ENCODE measurements at regions not wholly inside any gene's neighbourhood (a gene's known extent, or its start where the extent isn't known, plus 50 kb on each side); places are given as distances from the start of the nearest gene placed in this dataset.

- intact Hi-C loops (cut with micrococcal nuclease; ENCODE audit: unreplicated experiment): no loop called here
- no peak overlapping the region for H3K27ac ChIP-seq (ENCODE audit: extremely low read length, insufficient read depth, low read length)
- ChIA-PET POLR2A (no interaction called here), CTCF (ENCODE audit: low intra/inter-chr PET ratio, low total read pairs) (no interaction called here)
- H4K20me1 ChIP-seq (ENCODE audit: insufficient read depth, low read length): no peaks in the 10 kb centered on the region
- TF ChIP-seq, protein P1, sequence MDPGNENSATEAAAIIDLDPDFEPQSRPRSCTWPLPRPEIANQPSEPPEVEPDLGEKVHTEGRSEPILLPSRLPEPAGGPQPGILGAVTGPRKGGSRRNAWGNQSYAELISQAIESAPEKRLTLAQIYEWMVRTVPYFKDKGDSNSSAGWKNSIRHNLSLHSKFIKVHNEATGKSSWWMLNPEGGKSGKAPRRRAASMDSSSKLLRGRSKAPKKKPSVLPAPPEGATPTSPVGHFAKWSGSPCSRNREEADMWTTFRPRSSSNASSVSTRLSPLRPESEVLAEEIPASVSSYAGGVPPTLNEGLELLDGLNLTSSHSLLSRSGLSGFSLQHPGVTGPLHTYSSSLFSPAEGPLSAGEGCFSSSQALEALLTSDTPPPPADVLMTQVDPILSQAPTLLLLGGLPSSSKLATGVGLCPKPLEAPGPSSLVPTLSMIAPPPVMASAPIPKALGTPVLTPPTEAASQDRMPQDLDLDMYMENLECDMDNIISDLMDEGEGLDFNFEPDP (CRISPR knock-in tag; conservative IDR thresholded peaks at IDR 0.05): no peak
- TF ChIP-seq DBP (CRISPR knock-in tag; IDR thresholded peaks at IDR 0.05; ENCODE audit: not compliant biosample characterization) (no peak), CENPBD1 (CRISPR knock-in tag; IDR thresholded peaks at IDR 0.05; ENCODE audit: borderline replicate concordance, low read depth) (no peak), TFE3 (CRISPR knock-in tag; IDR thresholded peaks at IDR 0.05) (no peak), THAP11 (CRISPR knock-in tag; IDR thresholded peaks at IDR 0.05) (no peak), ZNF703 (CRISPR knock-in tag; IDR thresholded peaks at IDR 0.05; ENCODE audit: borderline replicate concordance) (no peak), CEBPG (CRISPR knock-in tag; IDR thresholded peaks at IDR 0.05) (no peak), RAD51 (IDR thresholded peaks at IDR 0.05; ENCODE audit: borderline replicate concordance) (no peak), ZNF607 (CRISPR knock-in tag; IDR thresholded peaks at IDR 0.05; ENCODE audit: borderline replicate concordance) (no peak), ZNF501 (CRISPR knock-in tag; IDR thresholded peaks at IDR 0.05) (no peak), ZFP36L2 (CRISPR knock-in tag; IDR thresholded peaks at IDR 0.05) (no peak), ZNF569 (CRISPR knock-in tag; IDR thresholded peaks at IDR 0.05; ENCODE audit: borderline replicate concordance) (no peak), MXD4 (CRISPR knock-in tag; IDR thresholded peaks at IDR 0.05) (no peak), REXO4 (CRISPR knock-in tag; IDR thresholded peaks at IDR 0.05; ENCODE audit: borderline replicate concordance) (no peak), KLF15 (CRISPR knock-in tag; IDR thresholded peaks at IDR 0.05; ENCODE audit: borderline replicate concordance) (no peak), ZNF674 (CRISPR knock-in tag; IDR thresholded peaks at IDR 0.05; ENCODE audit: low read depth) (no peak), FOSL2 (CRISPR knock-in tag; IDR thresholded peaks at IDR 0.05) (no peak)
- TF ChIP-seq, protein P2, sequence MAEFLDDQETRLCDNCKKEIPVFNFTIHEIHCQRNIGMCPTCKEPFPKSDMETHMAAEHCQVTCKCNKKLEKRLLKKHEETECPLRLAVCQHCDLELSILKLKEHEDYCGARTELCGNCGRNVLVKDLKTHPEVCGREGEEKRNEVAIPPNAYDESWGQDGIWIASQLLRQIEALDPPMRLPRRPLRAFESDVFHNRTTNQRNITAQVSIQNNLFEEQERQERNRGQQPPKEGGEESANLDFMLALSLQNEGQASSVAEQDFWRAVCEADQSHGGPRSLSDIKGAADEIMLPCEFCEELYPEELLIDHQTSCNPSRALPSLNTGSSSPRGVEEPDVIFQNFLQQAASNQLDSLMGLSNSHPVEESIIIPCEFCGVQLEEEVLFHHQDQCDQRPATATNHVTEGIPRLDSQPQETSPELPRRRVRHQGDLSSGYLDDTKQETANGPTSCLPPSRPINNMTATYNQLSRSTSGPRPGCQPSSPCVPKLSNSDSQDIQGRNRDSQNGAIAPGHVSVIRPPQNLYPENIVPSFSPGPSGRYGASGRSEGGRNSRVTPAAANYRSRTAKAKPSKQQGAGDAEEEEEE (CRISPR knock-in tag; IDR thresholded peaks at IDR 0.05; ENCODE audit: borderline replicate concordance): no peak
- TF ChIP-seq, protein P3, sequence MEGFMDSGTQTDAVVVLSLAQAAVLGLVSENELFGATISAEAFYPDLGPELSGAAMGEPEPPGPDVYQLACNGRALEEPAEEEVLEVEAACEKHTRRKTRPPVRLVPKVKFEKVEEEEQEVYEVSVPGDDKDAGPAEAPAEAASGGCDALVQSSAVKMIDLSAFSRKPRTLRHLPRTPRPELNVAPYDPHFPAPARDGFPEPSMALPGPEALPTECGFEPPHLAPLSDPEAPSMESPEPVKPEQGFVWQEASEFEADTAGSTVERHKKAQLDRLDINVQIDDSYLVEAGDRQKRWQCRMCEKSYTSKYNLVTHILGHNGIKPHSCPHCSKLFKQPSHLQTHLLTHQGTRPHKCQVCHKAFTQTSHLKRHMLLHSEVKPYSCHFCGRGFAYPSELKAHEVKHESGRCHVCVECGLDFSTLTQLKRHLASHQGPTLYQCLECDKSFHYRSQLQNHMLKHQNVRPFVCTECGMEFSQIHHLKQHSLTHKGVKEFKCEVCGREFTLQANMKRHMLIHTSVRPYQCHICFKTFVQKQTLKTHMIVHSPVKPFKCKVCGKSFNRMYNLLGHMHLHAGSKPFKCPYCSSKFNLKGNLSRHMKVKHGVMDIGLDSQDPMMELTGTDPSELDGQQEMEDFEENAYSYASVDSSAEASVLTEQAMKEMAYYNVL (CRISPR knock-in tag; IDR thresholded peaks at IDR 0.05; ENCODE audit: borderline replicate concordance): no peak
- no peak overlapping the region for H2AFZ ChIP-seq (ENCODE audit: low read length)
- no peaks in the 10 kb centered on the region for H3K79me2 ChIP-seq (ENCODE audit: insufficient read depth, low read length)
- H3K9me3 ChIP-seq (ENCODE audit: low read length): no peaks in the 10 kb centered on the region
- peaks cover 0 to 3% of the 10 kb centered on the region in 2 experiments; a peak in 1 of 5 replicates for H3K27me3 ChIP-seq (ENCODE audit: control insufficient read depth in 1 of 2, insufficient read depth in 2 of 2, low read length in 2 of 2)
- no peak for DNase-seq (ENCODE audit: low spot score)
- peaks cover 6% of the 10 kb centered on the region; the same call in 1 of the 2 replicates for H3K4me1 ChIP-seq (ENCODE audit: insufficient read depth, low read length)
- FAIRE-seq: no peak
- H3K9ac ChIP-seq (ENCODE audit: insufficient read depth, low read depth, low read length): no peak overlapping the region
- H3K36me3 ChIP-seq (replicated peaks in 1 of 2; ENCODE audit: control insufficient read depth in 1 of 2, insufficient read depth in 2 of 2, low read length in 2 of 2): no peaks in the 10 kb centered on the region
- H3K4me3 ChIP-seq (replicated peaks in 1 of 3; ENCODE audit: insufficient read depth in 1 of 3, low read depth in 2 of 3, low read length in 3 of 3): no peak overlapping the region
- ATAC-seq: no peak
- in situ Hi-C loops (cut with HindIII; ENCODE audit: extremely low pct_ligation_motif_present, low pct_unique_long_range_greater_than_20kb): no loop called here
- BruUV-seq (replicated peaks): no TSS peak
- H3K4me2 ChIP-seq (ENCODE audit: low read depth, low read length): no peak overlapping the region
Measured at GRCh38 chr1:184866586-184866985, 107.7 kb downstream of the NIBAN1 start.
